ENCODE measurements at regions not wholly inside any gene's neighbourhood (a gene's known extent, or its start where the extent isn't known, plus 50 kb on each side); places are given as distances from the start of the nearest gene placed in this dataset.

GRCh38 chr12:29992366-29992765, 208.6 kb upstream of the TMTC1 start (continued):
- no peak for TF ChIP-seq MAZ (IDR thresholded peaks at IDR 0.05; ENCODE audit: borderline replicate concordance, low read depth, low read length)
- no peak for TF ChIP-seq ZFP36 (IDR thresholded peaks at IDR 0.05; ENCODE audit: borderline replicate concordance, partially characterized antibody)
- no peak for TF ChIP-seq RAD21 (conservative IDR thresholded peaks at IDR 0.05 in 1 of 2, IDR thresholded peaks at IDR 0.05 in 1 of 2)
- TF ChIP-seq EHMT2 (IDR thresholded peaks at IDR 0.05; ENCODE audit: low read depth), result no peak
- TF ChIP-seq JUNB (IDR thresholded peaks at IDR 0.05), result no peak

DNA sequence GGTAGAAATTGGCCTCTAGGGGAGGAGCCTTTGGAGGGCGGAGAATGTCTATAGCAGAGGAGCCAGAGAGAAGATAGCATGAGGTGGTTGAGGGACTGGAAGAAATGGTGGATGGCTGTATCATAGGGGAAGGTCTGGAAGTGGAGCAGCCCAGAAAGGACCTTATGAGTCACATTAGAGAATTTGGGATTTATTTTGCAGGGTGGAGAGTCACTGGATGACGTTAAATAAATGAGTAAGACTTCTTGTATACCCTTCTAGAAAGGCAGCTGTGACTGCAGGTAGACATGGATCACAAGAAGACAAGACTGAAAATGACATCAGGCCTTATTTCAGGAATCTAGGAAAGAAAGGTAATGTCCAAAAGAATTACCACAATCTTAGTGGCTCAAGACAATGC, 208.2 kb upstream of the TMTC1 start:
- Histone ChIP-seq H3K4me2 (no peak overlapping the region), H3K9me3 (no peaks in the 10 kb centered on the region), H3K4me1 (no peaks in the 10 kb centered on the region), H3K4me3 (no peak overlapping the region), H3K27ac (no peak overlapping the region)
- WGBS (ENCODE audit: missing lambda C conversion rate), result 2% methylated on average over 2 of the region's 2 CpGs
- no peak for DNase-seq (ENCODE audit: low read depth in 1 of 2, low spot score in 1 of 2)
- no peak for TF ChIP-seq REST (IDR thresholded peaks at IDR 0.05)
- TF ChIP-seq NPAS2 (CRISPR knock-in tag; IDR thresholded peaks at IDR 0.05; ENCODE audit: borderline replicate concordance), result no peak
- no peak for TF ChIP-seq ZNF302 (CRISPR knock-in tag; IDR thresholded peaks at IDR 0.05)
- no peak for TF ChIP-seq USF2 (IDR thresholded peaks at IDR 0.05)
- TF ChIP-seq MAZ (IDR thresholded peaks at IDR 0.05; ENCODE audit: borderline replicate concordance, low read depth, low read length), result no peak
- no peak for TF ChIP-seq MAFK (IDR thresholded peaks at IDR 0.05; ENCODE audit: partially characterized antibody)
- TF ChIP-seq BCL3 (IDR thresholded peaks at IDR 0.05), result no peak
- no peak for TF ChIP-seq HEYL (CRISPR knock-in tag; IDR thresholded peaks at IDR 0.05)
- TF ChIP-seq ESRRA (IDR thresholded peaks at IDR 0.05; ENCODE audit: borderline replicate concordance, low read length), result no peak
- TF ChIP-seq EP300 (IDR thresholded peaks at IDR 0.05), result no peak
- no peak for TF ChIP-seq RCOR1 (IDR thresholded peaks at IDR 0.05; ENCODE audit: low read depth, low read length)
- TF ChIP-seq FOXS1 (CRISPR knock-in tag; IDR thresholded peaks at IDR 0.05), result no peak
- no peak for TF ChIP-seq POLR2AphosphoS2 (conservative IDR thresholded peaks at IDR 0.05; ENCODE audit: low read length)
- TF ChIP-seq POLR2A (IDR thresholded peaks at IDR 0.05; ENCODE audit: low read length), result no peak
- no peak for FAIRE-seq
- POLR2A ChIA-PET, result no interaction called here
- CTCF ChIA-PET, result no interaction called here
- no peak for ATAC-seq

GRCh38 chr12:29990971-29991370, 207.2 kb upstream of the TMTC1 start:
- POLR2A ChIA-PET, result no interaction called here
- 7% methylated on average over 4 of the region's 4 CpGs for WGBS (ENCODE audit: missing lambda C conversion rate)
- Histone ChIP-seq H3K4me3 (no peak overlapping the region), H3K9me3 (no peaks in the 10 kb centered on the region), H3K4me2 (no peak overlapping the region), H3K27ac (no peak overlapping the region), H3K4me1 (no peaks in the 10 kb centered on the region)
- FAIRE-seq, result no peak
- ATAC-seq, result no peak
- CTCF ChIA-PET, result interaction anchor here (0.6 kb wide), 1 partner anchor 1006 kb away, joined by 3 read pairs; no protein-coding TSS in a partner anchor
- DNase-seq (ENCODE audit: low read depth in 1 of 2, low spot score in 1 of 2), result no peak
- no peak for TF ChIP-seq ZNF302 (CRISPR knock-in tag; IDR thresholded peaks at IDR 0.05)
- TF ChIP-seq HEYL (CRISPR knock-in tag; IDR thresholded peaks at IDR 0.05), result no peak
- no peak for TF ChIP-seq JUNB (IDR thresholded peaks at IDR 0.05)
- TF ChIP-seq MYC (IDR thresholded peaks at IDR 0.05; ENCODE audit: borderline replicate concordance, low read length), result no peak

Measured in A549 (cell line).